ENCODE measurements at regions not wholly inside any gene's neighbourhood (a gene's known extent, or its start where the extent isn't known, plus 50 kb on each side); places are given as distances from the start of the nearest gene placed in this dataset.
"Not testable (repeated sequence)": the region's sequence is repeated elsewhere in the genome, so short reads cannot be mapped to it uniquely, and the experiment has no call there.

- peak; percentile 60 for DNase-seq
These were observed 273.9 kb upstream of the MGMT start for GRCh38 chr10:129193148-129193547.

DNA sequence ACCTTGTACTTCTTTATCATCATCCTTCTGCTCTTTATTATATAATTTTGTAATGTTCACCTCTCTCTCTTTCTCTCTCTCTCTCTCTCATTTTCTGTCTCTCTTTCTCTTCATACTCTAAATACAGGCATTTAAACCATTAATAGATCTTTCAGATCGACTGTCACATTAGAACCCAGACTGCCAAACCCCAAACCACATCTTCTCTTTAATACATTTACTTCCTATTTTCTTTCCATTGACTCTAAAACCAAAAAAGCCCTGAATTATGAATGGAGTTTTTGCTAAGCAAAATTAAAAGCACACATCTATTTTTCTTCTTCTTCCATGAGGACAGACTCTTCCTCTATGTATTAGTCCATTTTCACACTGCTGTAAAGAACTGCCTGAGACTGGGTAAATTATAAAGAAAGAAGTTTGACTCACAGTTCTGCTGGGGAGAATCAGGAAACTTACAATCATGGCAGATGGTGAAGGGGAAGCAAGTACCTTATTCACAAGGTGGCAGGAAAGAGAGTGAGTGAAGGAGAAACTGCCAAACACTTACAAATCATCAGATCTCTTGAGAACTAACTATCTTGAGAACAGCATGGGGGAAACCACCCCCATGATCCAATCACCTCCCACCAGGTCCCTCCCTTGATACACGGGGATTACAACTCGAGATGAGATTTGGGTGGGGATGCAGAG, 272.7 kb upstream of the MGMT start:
- no peak for DNase-seq

DNA sequence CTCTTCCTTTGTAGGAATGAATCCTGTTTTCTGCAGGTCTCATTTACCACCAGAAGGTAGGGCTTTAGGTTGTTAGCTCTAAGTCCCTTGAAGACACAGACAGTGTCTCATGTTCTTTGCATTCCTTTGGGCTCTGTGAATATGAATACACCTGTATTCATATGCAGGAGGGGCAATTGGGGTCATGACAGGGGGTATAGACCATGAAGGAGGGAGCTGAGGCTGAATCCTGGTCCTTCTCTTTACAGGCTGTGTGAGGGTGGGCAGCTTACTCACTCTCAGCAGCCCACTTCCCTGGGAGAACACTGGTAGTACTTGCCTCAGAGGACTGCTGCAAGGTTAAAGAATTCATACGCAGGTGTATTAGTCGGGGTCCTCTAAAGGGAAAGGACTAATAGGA, 267.2 kb upstream of the MGMT start:
- no peak for DNase-seq

- no peak for DNase-seq
These were observed 263.2 kb upstream of the MGMT start for GRCh38 chr10:129203819-129204218.

- DNase-seq = no peak
These were observed 259.7 kb upstream of the MGMT start for GRCh38 chr10:129207297-129207696.

DNA sequence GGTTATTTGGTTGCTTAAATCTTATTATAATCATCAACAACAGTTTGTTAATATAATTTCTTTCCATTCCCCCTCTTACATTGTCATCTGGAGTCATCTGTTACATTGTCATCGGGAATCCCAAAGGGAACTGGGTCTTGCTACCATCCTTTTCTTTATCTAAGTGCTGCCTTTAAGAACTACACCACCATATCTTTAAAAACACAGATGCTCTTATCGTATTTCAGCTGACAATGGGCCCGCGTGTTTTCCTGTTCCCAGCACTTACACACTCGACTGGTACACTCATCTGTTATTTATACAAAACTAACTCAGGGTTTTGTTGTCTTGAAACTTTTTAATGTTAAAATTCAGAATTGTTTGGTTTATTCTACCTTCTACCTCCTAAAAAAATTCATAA, 256.2 kb upstream of the MGMT start:
- DNase-seq = no peak

DNA sequence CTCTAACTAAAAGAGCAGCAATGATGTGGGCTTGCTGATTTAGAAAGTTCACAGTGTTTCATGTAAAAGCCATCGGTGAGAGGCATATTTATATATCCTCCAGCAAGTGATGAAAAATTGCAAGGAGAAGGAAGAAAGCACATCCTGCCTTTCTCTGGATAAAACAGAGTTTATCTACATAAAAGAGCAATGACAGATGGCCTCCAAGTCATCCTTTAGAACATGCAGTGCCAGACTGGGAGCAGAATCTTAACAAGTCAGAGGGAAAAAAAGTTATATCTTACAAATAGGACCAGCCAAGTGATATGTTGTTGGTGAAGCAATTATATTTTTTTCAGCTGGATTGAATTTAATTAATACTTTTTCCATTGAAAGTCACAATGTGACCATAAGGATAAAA, 253.8 kb upstream of the MGMT start:
- DNase-seq = no peak

GRCh38 chr10:129213996-129214395, 253.0 kb upstream of the MGMT start:
- DNase-seq = not testable (repeated sequence)

DNA sequence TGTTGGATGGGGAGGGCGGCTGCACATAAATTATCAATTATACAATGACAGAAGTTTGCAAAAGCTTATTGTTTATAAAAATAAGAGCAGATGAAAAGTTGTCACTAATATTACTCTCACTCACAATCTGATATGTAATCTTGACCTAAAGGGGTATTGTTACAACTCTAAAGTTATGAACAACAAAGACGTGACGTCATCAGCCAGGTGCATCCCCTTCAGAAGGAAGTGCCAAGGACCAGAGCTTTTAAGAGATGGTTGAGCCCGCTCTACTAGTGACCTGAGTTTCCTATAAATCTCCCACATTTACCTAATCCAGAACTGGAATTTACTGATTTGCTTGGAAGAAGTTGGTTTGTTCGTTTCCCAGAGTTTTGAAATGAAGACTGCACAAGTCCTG, 247.7 kb upstream of the MGMT start:
- no peak for DNase-seq

GRCh38 chr10:129222436-129222835, 244.6 kb upstream of the MGMT start:
- no peak for DNase-seq

DNA sequence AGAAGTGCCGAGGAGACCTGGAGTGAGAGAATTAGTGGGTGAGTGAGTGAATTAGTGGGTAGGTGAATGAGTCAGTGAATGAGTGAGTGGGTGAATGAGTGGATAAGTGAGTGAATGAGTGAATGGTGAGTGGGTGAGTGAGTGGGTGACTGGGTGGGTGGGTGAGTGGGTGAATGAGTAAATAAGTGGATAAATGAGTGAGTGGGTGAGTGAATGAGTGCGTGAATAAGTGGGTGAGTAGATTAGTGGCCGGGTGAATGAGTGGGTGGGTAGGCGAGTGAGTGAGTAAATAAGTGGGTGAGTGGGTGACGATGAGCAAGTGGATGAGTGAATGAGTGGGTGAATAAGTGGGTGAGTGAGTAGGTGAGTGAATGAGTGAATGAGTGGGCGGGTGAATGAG, 243.7 kb upstream of the MGMT start:
- no peak for DNase-seq

DNA sequence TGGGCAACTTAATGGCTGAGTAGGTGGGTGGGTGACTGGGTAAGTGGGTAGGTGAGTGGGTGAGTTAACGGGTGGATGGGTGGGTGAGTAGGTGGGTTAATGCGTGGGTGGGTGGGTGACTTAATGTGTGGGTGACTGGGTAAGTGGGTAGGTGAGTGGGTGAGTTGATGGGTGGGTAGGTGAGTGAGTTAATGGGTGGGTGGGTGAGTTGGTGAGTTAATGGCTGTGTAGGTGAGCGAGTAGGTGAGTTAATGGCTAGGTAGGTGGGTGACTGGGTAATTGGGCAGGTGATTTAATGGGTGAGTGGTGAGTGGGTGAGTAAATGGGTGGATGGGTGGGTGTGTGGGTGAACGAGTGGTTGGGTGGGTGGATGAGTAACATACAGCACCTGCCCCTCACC, 243.0 kb upstream of the MGMT start:
- no peak for DNase-seq

GRCh38 chr10:129231821-129232220, 235.2 kb upstream of the MGMT start:
- DNase-seq = no peak

GRCh38 chr10:129233351-129234148, 233.5 kb upstream of the MGMT start:
- DNase-seq = no peak

DNA sequence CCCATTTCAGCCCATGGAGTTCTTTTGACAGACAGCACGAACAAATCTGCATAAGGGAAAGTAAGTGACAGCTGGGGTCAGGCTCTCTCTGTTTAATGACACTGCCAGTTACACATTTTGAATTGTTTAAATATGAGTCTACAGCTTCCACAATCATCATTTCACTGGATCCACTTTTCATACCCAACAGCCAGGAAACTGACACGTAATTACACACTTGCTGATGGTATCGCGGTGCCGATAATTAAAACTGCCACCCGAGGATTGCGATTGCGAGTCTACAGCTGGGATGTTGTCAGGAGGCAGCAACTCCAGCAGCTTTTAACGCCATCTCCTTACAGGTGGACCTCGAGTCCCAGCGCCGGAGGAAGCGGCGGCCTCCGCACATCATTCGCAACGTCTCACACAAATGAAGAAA, 230.8 kb upstream of the MGMT start:
- no peak for DNase-seq

DNA sequence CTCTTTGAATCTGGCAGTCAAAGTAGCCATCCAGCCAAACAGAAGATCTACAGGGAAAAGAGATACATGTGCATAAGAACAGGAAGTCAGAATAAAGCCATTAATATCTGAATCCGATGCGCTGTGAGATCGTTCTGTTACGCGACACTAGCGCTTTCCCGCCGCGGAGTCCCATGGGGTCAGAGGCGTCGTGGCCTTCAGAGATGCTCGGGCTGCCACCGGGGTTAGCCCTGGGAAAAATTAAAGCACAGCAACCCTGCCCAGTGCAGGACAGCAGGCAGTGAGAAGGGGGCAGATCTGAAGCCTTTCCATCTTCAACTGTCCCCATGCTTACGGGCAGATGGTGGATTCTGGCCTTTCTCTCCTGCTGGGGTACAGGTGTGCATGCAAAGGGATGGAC, 225.6 kb upstream of the MGMT start:
- DNase-seq = no peak

GRCh38 chr10:129244298-129244697, 222.7 kb upstream of the MGMT start:
- DNase-seq = no peak

DNA sequence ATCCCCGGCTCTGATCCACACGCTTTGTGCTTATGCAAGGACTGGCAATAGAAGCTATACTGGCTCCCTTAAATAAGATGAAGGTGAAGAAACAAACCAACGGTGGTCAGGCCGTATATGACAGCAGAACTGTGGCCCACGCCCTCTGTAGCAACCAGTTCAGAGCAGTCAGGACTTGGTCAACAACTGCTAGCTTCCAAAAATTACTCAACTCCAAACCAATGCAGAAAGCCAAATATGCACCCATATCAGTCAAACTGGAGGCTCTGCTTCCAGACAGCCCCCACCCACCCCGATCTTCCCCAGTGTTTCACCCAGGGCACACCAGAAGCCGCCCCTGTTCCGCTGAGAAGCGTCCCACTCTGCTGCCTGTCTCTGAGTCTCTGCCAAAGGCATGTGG, 222.3 kb upstream of the MGMT start:
- DNase-seq = no peak

GRCh38 chr10:129253161-129253864, 213.7 kb upstream of the MGMT start:
- no peak for DNase-seq

DNA sequence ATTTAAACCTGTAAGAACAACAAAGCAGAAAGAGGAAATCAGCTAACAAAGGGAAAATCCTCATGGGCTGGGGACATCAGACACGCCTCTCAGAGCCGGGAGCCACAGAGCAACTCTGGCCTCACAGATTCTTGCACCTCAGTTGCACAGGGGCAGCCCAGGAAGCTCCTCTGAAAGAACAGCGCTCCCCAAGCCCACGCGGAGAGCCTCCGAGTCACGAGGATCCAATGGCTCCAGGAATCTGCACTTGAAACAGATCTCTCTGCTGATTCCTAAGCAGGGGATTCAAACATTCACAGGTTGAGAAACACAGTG, 213.2 kb upstream of the MGMT start:
- no peak for DNase-seq

GRCh38 chr10:129258283-129258923, 208.6 kb upstream of the MGMT start:
- no peak for DNase-seq

DNA sequence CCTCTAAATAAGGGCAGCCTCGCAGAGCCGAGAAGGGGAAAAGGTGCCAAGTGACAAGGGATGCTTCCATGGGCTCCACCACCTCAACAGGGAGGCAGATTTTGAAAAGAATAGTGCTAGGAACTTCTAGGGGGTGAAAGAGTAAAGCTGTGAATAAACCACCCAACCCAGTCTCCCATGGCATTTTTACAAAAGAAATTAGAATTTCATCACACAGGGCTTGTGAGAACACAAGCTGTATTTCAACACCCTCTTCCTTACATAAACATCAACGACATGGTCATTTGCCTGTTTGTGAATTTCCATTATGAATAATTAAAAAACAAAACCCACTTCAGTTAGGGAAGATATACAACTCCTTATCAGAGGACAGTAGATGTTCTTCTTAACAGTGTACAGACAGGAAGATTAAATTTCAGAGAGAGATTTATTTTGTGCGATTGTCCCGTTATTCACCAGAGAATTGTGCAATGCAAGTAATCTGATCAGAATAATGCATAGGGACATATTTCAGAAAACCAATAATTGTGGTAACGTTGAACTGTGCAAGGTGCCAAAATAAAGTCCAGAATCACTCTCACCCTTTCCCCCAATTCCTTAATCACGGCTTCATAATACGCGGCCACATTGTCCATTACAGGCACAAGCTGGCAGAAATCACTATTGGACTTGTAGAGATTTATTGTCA, 207.8 kb upstream of the MGMT start:
- no peak for DNase-seq

DNA sequence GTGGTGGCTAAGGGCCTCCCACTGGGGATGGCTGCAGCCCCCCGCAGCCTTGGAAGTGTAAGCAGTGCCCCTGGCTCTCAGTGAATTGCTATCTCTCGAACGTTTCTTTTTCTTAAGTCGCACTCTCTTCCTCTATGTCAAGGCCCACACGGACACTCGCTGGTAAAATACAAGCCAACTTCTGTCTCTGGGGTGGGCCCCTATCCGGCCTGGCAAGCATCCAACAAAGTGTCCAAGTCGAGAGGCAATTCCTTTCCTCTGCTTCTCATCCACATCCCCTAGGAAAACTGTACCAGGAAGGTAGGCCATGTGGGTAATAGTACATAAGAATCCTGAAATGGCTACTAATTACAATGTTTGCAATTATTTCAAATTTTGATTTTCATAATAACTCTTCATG, 194.9 kb upstream of the MGMT start:
- DNase-seq = no peak
